HCT116 (cell line): ENCODE measurements at regions not wholly inside any gene's neighbourhood (a gene's known extent, or its start where the extent isn't known, plus 50 kb on each side); places are given as distances from the start of the nearest gene placed in this dataset.

Experiments used
- ATAC-seq: fragments of 200-7000 bp; cut with Tn5 transposase; 2 replicates; pipeline ENCODE4 v1.9.1; 2020; ENCODE audit warnings: mild to moderate bottlenecking, moderate library complexity
- BruUV-seq: library from RNA; stranded (reverse); fragments of 400-500 nt; replicated peaks from 2 replicates; lab custom pipeline; 2021; lab: Mats Ljungman, UMichigan
- CTCF ChIA-PET: fragments of 300-600 bp; sonication (Branson Sonifier 250); formaldehyde crosslinking; loops from one replicate; lab custom pipeline; 2021; ENCODE audit warnings: antibody characterized with exemption; lab: Charles Lee
- POLR2A ChIA-PET: fragments of 300-600, 350-600 bp; sonication (Branson Sonifier 250); formaldehyde crosslinking; loops from one replicate; lab custom pipeline; 2021; ENCODE audit warnings: antibody characterized with exemption; lab: Charles Lee
- RAD21 ChIA-PET, 2 experiments: fragments of 300-600 bp; sonication (Branson Sonifier 250); formaldehyde crosslinking; loops; one replicate each; lab custom pipeline; 2023; ENCODE audit warnings: low total read pairs in 2 of 2; ENCODE audit not compliant: uncharacterized antibody in 2 of 2, unreplicated experiment in 2 of 2, low non-redundant PET in 1 of 2; lab: Charles Lee
- DNase-seq: peaks from one replicate; pipeline ENCODE4 v3.0.0-alpha.2; 2010; ENCODE audit warnings: low read depth, low spot score
- H2AFZ ChIP-seq: fragments of 200-600 bp; shearing (Covaris generic), sonication (generic); 2 replicates; pipeline ENCODE4 v1.6.1; 2017; ENCODE audit warnings: low read depth, mixed run types, mixed read lengths, antibody characterized with exemption, low read length; ENCODE audit not compliant: poor library complexity, severe bottlenecking
- H3K27ac ChIP-seq: 2 replicates; pipeline ENCODE4 v1.5.1; 2012; ENCODE audit warnings: low read depth, low read length
- H3K27me3 ChIP-seq: fragments of 200-600 bp; sonication (generic); 2 replicates; pipeline ENCODE4 v1.6.1; 2016; ENCODE audit warnings: mixed run types, low read length, mixed read lengths; ENCODE audit not compliant: insufficient read depth
- H3K36me3 ChIP-seq, 2 experiments: fragments of 200-500 bp in 1 of 2; fragments of 200-600 bp in 1 of 2; sonication (Bioruptor generic) in 1 of 2; sonication (generic) in 1 of 2; 2 replicates each; pipeline versions ENCODE4 v1.5.1 to v1.6.1; 2014 to 2016; ENCODE audit warnings: low read length in 2 of 2, inconsistent platforms in 1 of 2, mixed read lengths in 1 of 2, mixed run types in 1 of 2; ENCODE audit not compliant: insufficient read depth in 2 of 2, control insufficient read depth in 1 of 2
- H3K4me1 ChIP-seq, 2 experiments: fragments of 200-600 bp in 1 of 2; sonication (generic) in 1 of 2; 2 replicates each; pipeline versions ENCODE4 v1.5.1 to v1.6.1; 2012 to 2017; ENCODE audit warnings: low read length in 2 of 2, inconsistent platforms in 1 of 2, mild to moderate bottlenecking in 1 of 2, mixed read lengths in 1 of 2, mixed run types in 1 of 2, moderate library complexity in 1 of 2; ENCODE audit not compliant: insufficient read depth in 2 of 2, control insufficient read depth in 1 of 2
- H3K4me2 ChIP-seq: fragments of 200-600 bp; sonication (generic); 2 replicates; pipeline ENCODE4 v1.6.1; 2017; ENCODE audit warnings: mixed run types, low read length, mixed read lengths
- H3K4me3 ChIP-seq, 2 experiments: fragments of 200-600 bp in 1 of 2; sonication (generic) in 1 of 2; replicated peaks in 1 of 2; 2 replicates each; pipeline ENCODE4 v1.5.1; 2011 to 2016; ENCODE audit warnings: low read length in 2 of 2, control low read depth in 1 of 2, low read depth in 1 of 2, mild to moderate bottlenecking in 1 of 2, mixed read lengths in 1 of 2, mixed run types in 1 of 2
- H3K79me2 ChIP-seq: fragments of 200-600 bp; sonication (generic); 2 replicates; pipeline ENCODE4 v1.6.1; 2017; ENCODE audit warnings: mild to moderate bottlenecking, mixed run types, low read length, moderate library complexity, mixed read lengths; ENCODE audit not compliant: insufficient read depth
- H3K9ac ChIP-seq: fragments of 200-600 bp; sonication (generic); 2 replicates; pipeline ENCODE4 v1.6.1; 2016; ENCODE audit warnings: low read length, mixed read lengths
- H3K9me2 ChIP-seq: fragments of 200-600 bp; sonication (generic), shearing (Covaris generic); 2 replicates; pipeline ENCODE4 v1.6.1; 2017; ENCODE audit warnings: mixed run types, mild to moderate bottlenecking, moderate library complexity; ENCODE audit not compliant: insufficient read depth
- H3K9me3 ChIP-seq, 2 experiments: fragments of 200-500 bp in 1 of 2; fragments of 200-600 bp in 1 of 2; sonication (Bioruptor generic) in 1 of 2; sonication (generic) in 1 of 2; 2 replicates each; pipeline ENCODE4 v1.6.1; 2014 to 2017; ENCODE audit warnings: low read length in 2 of 2, mixed read lengths in 2 of 2, inconsistent platforms in 1 of 2, low read depth in 1 of 2, mild to moderate bottlenecking in 1 of 2, mixed run types in 1 of 2, moderate library complexity in 1 of 2; ENCODE audit not compliant: control insufficient read depth in 1 of 2, insufficient read depth in 1 of 2
- H4K20me1 ChIP-seq: fragments of 200-600 bp; sonication (generic), shearing (Covaris generic); 2 replicates; pipeline ENCODE4 v1.6.1; 2017; ENCODE audit warnings: mixed run types, mild to moderate bottlenecking, moderate library complexity; ENCODE audit not compliant: insufficient read depth
- ATF3 ChIP-seq: IDR thresholded peaks from 2 replicates; pipeline ENCODE4 v1.6.1; 2012
- CBX3 ChIP-seq: IDR thresholded peaks from 2 replicates; pipeline ENCODE4 v1.6.1; 2012; ENCODE audit warnings: low read depth
- CEBPB ChIP-seq: IDR thresholded peaks from 2 replicates; pipeline ENCODE4 v1.6.1; 2012; ENCODE audit warnings: low read depth
- CTCF ChIP-seq, 3 experiments: fragments of 200-600 bp in 1 of 3; sonication (generic) in 1 of 3; IDR thresholded peaks in 2 of 3; conservative IDR thresholded peaks in 1 of 3; 2 replicates each; pipeline ENCODE4 v1.5.1; 2012 to 2017; ENCODE audit warnings: low read depth in 2 of 3, low read length in 2 of 3, antibody characterized with exemption in 1 of 3, borderline replicate concordance in 1 of 3, control low read depth in 1 of 3, mild to moderate bottlenecking in 1 of 3, mixed read lengths in 1 of 3, mixed run types in 1 of 3, moderate library complexity in 1 of 3; ENCODE audit not compliant: insufficient read depth in 1 of 3
- ELF1 ChIP-seq: IDR thresholded peaks from 2 replicates; pipeline ENCODE4 v1.6.1; 2012; ENCODE audit warnings: low read depth, borderline replicate concordance
- EZH2phosphoT487 ChIP-seq: fragments of 200-600 bp; IDR thresholded peaks from 2 replicates; pipeline ENCODE4 v1.6.1; 2018; ENCODE audit warnings: antibody characterized with exemption, borderline replicate concordance
- FOSL1 ChIP-seq: IDR thresholded peaks from 2 replicates; pipeline ENCODE4 v1.6.1; 2012; ENCODE audit warnings: low read depth
- JUND ChIP-seq: IDR thresholded peaks from 2 replicates; pipeline ENCODE4 v1.6.1; 2012
- MAX ChIP-seq: IDR thresholded peaks from 2 replicates; pipeline ENCODE4 v1.6.1; 2012
- POLR2A ChIP-seq: IDR thresholded peaks from 2 replicates; pipeline ENCODE4 v1.7.0; 2011; ENCODE audit warnings: borderline replicate concordance; ENCODE audit not compliant: insufficient read depth, insufficient read length; ENCODE audit errors: extremely low read depth
- RAD21 ChIP-seq: IDR thresholded peaks from 2 replicates; pipeline ENCODE4 v1.6.1; 2012; ENCODE audit warnings: low read depth, mild to moderate bottlenecking
- SIN3A ChIP-seq: IDR thresholded peaks from 2 replicates; pipeline ENCODE4 v1.6.1; 2012; ENCODE audit warnings: low read depth
- YY1 ChIP-seq: IDR thresholded peaks from 2 replicates; pipeline ENCODE4 v1.6.1; 2011; ENCODE audit warnings: low read length, low read depth, moderate library complexity, mild to moderate bottlenecking; ENCODE audit not compliant: insufficient replicate concordance; ENCODE audit errors: extremely low read depth
- ZNF274 ChIP-seq: fragments of 200-500 bp; sonication (Bioruptor generic); IDR thresholded peaks from 2 replicates; pipeline ENCODE4 v1.6.1; 2014; ENCODE audit warnings: mild to moderate bottlenecking, low read depth, low read length, inconsistent platforms
- intact Hi-C: fragments of 100-400 bp; cut with micrococcal nuclease; formaldehyde crosslinking; loops from 2 replicates; pipeline ENCODE4 v1.10.0; 2022

GRCh38 chr10:33952692-33953360, 618.4 kb upstream of the NRP1 start:
- H3K79me2 ChIP-seq: no peaks in the 10 kb centered on the region
- no peaks in the 10 kb centered on the region for H3K9me3 ChIP-seq
- intact Hi-C loops: no loop called here
- DNase-seq (no peak), ATAC-seq (no peak)
- H3K4me3 ChIP-seq: no peak overlapping the region
- TF ChIP-seq JUND (no peak), CTCF (IDR thresholded peaks at IDR 0.05 in 2 of 3, conservative IDR thresholded peaks at IDR 0.05 in 1 of 3; ENCODE audit: borderline replicate concordance in 1 of 3, insufficient read depth in 1 of 3, low read depth in 2 of 3, low read length in 2 of 3) (no peak), CBX3 (no peak), EZH2phosphoT487 (no peak), ZNF274 (no peak), FOSL1 (no peak), ELF1 (no peak), POLR2A (no peak), YY1 (no peak), ATF3 (no peak), MAX (no peak), SIN3A (no peak), CEBPB (no peak), RAD21 (no peak)
- peaks cover 0 to 4% of the 10 kb centered on the region in 2 experiments; a peak in 3 of 4 replicates for H3K4me1 ChIP-seq
- no peak overlapping the region for H3K4me2 ChIP-seq
- POLR2A ChIA-PET: no interaction called here
- RAD21 ChIA-PET: no interaction called here
- no peak overlapping the region for H3K9ac ChIP-seq
- no peaks in the 10 kb centered on the region for H3K36me3 ChIP-seq
- no peak overlapping the region for H2AFZ ChIP-seq
- H3K27ac ChIP-seq: no peak overlapping the region
- H3K27me3 ChIP-seq: no peaks in the 10 kb centered on the region
- CTCF ChIA-PET: no interaction called here
- no peaks in the 10 kb centered on the region for H3K9me2 ChIP-seq
- no TSS peak for BruUV-seq
- H4K20me1 ChIP-seq: no peaks in the 10 kb centered on the region
